H9 (cell line): ENCODE measurements at regions not wholly inside any gene's neighbourhood (a gene's known extent, or its start where the extent isn't known, plus 50 kb on each side); places are given as distances from the start of the nearest gene placed in this dataset.

ENCODE experiments used
- DNase-seq: peaks from one replicate; pipeline ENCODE4 v3.0.0-alpha.2; 2017
- H2AFZ ChIP-seq: one replicate; pipeline ENCODE4 v1.6.1; 2013; ENCODE audit warnings: mild to moderate bottlenecking, low read length, control low read depth, moderate library complexity
- H2AK5ac ChIP-seq: 2 replicates; pipeline ENCODE4 v1.6.1; 2013; ENCODE audit warnings: low read length, control low read depth, mixed read lengths; ENCODE audit not compliant: insufficient read length
- H2BK120ac ChIP-seq: one replicate; pipeline ENCODE4 v1.6.1; 2013; ENCODE audit warnings: low read depth, mild to moderate bottlenecking, low read length, control low read depth, inconsistent platforms; ENCODE audit not compliant: poor library complexity, severe bottlenecking
- H2BK12ac ChIP-seq: 2 replicates; pipeline ENCODE4 v1.6.1; 2013; ENCODE audit warnings: low read length, control low read depth, mixed read lengths, low read depth; ENCODE audit not compliant: insufficient read length
- H2BK15ac ChIP-seq: 2 replicates; pipeline ENCODE4 v1.6.1; 2013; ENCODE audit warnings: low read depth, low read length, control low read depth
- H2BK20ac ChIP-seq: one replicate; pipeline ENCODE4 v1.6.1; 2013; ENCODE audit warnings: low read depth, mild to moderate bottlenecking, low read length, control low read depth, inconsistent platforms; ENCODE audit not compliant: poor library complexity, severe bottlenecking
- H2BK5ac ChIP-seq: 2 replicates; pipeline ENCODE4 v1.6.1; 2013; ENCODE audit warnings: low read length, control low read depth, mixed read lengths; ENCODE audit not compliant: insufficient read length
- H3K14ac ChIP-seq: 2 replicates; pipeline ENCODE4 v1.6.1; 2013; ENCODE audit warnings: low read length, control low read depth; ENCODE audit not compliant: insufficient read depth
- H3K18ac ChIP-seq: 2 replicates; pipeline ENCODE4 v1.6.1; 2013; ENCODE audit warnings: low read depth, mild to moderate bottlenecking, mixed read lengths, low read length, control low read depth; ENCODE audit not compliant: insufficient read length
- H3K23ac ChIP-seq: 2 replicates; pipeline ENCODE4 v1.6.1; 2013; ENCODE audit warnings: low read length, control low read depth, mixed read lengths, low read depth; ENCODE audit not compliant: insufficient read length
- H3K23me2 ChIP-seq: 2 replicates; pipeline ENCODE4 v1.6.1; 2013; ENCODE audit warnings: low read depth, mild to moderate bottlenecking, mixed read lengths, low read length, control low read depth; ENCODE audit not compliant: insufficient read length, poor library complexity, severe bottlenecking
- H3K27ac ChIP-seq: 2 replicates; pipeline ENCODE4 v1.5.1; 2013; ENCODE audit warnings: low read length, control low read depth, mixed read lengths, low read depth; ENCODE audit not compliant: insufficient read length
- H3K27me3 ChIP-seq: 2 replicates; pipeline ENCODE4 v1.6.1; 2013; ENCODE audit warnings: low read length, control low read depth, inconsistent platforms; ENCODE audit not compliant: insufficient read depth
- H3K4ac ChIP-seq: 2 replicates; pipeline ENCODE4 v1.6.1; 2013; ENCODE audit warnings: low read depth, mild to moderate bottlenecking, control low read depth, inconsistent platforms, low read length, moderate library complexity
- H3K4me1 ChIP-seq: 2 replicates; pipeline ENCODE4 v1.6.1; 2013; ENCODE audit warnings: low read length, control low read depth, inconsistent platforms; ENCODE audit not compliant: insufficient read depth
- H3K4me2 ChIP-seq: 2 replicates; pipeline ENCODE4 v1.6.1; 2013; ENCODE audit warnings: low read length, control low read depth, mixed read lengths; ENCODE audit not compliant: insufficient read length, insufficient read depth
- H3K56ac ChIP-seq: 2 replicates; pipeline ENCODE4 v1.6.1; 2013; ENCODE audit warnings: low read depth, mild to moderate bottlenecking, mixed read lengths, low read length, control low read depth; ENCODE audit not compliant: insufficient read length
- H3K79me1 ChIP-seq: 2 replicates; pipeline ENCODE4 v1.6.1; 2013; ENCODE audit warnings: low read depth, mild to moderate bottlenecking, moderate library complexity, low read length, control low read depth, inconsistent platforms; ENCODE audit not compliant: insufficient read depth, poor library complexity, severe bottlenecking
- H3K79me2 ChIP-seq: 2 replicates; pipeline ENCODE4 v1.6.1; 2013; ENCODE audit warnings: low read length, control low read depth, inconsistent platforms; ENCODE audit not compliant: insufficient read depth
- H3K9ac ChIP-seq: 2 replicates; pipeline ENCODE4 v1.6.1; 2013; ENCODE audit warnings: low read length, control low read depth, mixed read lengths; ENCODE audit not compliant: insufficient read length; ENCODE audit errors: extremely low read depth
- H3K9me3 ChIP-seq: one replicate; pipeline ENCODE4 v1.6.1; 2013; ENCODE audit warnings: low read depth, low read length, inconsistent platforms; ENCODE audit not compliant: control insufficient read depth
- H3T11ph ChIP-seq: one replicate; pipeline ENCODE4 v1.6.1; 2013; ENCODE audit warnings: mild to moderate bottlenecking, low read length, control low read depth, inconsistent platforms
- H4K20me1 ChIP-seq: one replicate; pipeline ENCODE4 v1.6.1; 2013; ENCODE audit not compliant: control insufficient read depth, insufficient read length, insufficient read depth
- H4K5ac ChIP-seq: 2 replicates; pipeline ENCODE4 v1.6.1; 2013; ENCODE audit warnings: low read depth, mild to moderate bottlenecking, mixed read lengths, low read length, control low read depth; ENCODE audit not compliant: insufficient read length
- H4K8ac ChIP-seq: replicated peaks from 2 replicates; pipeline ENCODE4 v1.6.1; 2013; ENCODE audit warnings: low read length, control low read depth, mixed read lengths, low read depth; ENCODE audit not compliant: insufficient read length
- H4K91ac ChIP-seq: 2 replicates; pipeline ENCODE4 v1.6.1; 2013; ENCODE audit warnings: low read depth, mild to moderate bottlenecking, moderate library complexity, mixed read lengths, low read length, control low read depth; ENCODE audit not compliant: insufficient read length
- H3K27ac Mint-ChIP-seq, 3 experiments: 2 replicates in 2 of 3; 3 replicates in 1 of 3; pipeline ENCODE4 v1.8.0; 2020 to 2021; ENCODE audit warnings: mixed read lengths in 3 of 3, mild to moderate bottlenecking in 1 of 3, moderate library complexity in 1 of 3
- H3K27me3 Mint-ChIP-seq: 2 replicates; pipeline ENCODE4 v1.8.0; 2021; ENCODE audit warnings: low read depth, mild to moderate bottlenecking, moderate library complexity, mixed read lengths
- H3K36me3 Mint-ChIP-seq, 3 experiments: 2 replicates in 2 of 3; 3 replicates in 1 of 3; pipeline ENCODE4 v1.8.0; 2020 to 2021; ENCODE audit warnings: low read depth in 3 of 3, mixed read lengths in 3 of 3; ENCODE audit not compliant: insufficient read depth in 1 of 3
- H3K4me1 Mint-ChIP-seq, 2 experiments: 2 replicates each; pipeline ENCODE4 v1.8.0; 2020; ENCODE audit warnings: mixed read lengths in 2 of 2
- H3K4me3 Mint-ChIP-seq, 2 experiments: 2 replicates in 1 of 2; 3 replicates in 1 of 2; pipeline ENCODE4 v1.8.0; 2020 to 2021; ENCODE audit warnings: mild to moderate bottlenecking in 2 of 2, mixed read lengths in 2 of 2, moderate library complexity in 1 of 2
- H3K9me3 Mint-ChIP-seq, 2 experiments: 2 replicates in 1 of 2; 3 replicates in 1 of 2; pipeline ENCODE4 v1.8.0; 2020; ENCODE audit warnings: mild to moderate bottlenecking in 2 of 2, mixed read lengths in 2 of 2, moderate library complexity in 1 of 2
- CTCF ChIP-seq: fragments of 200-600 bp; sonication (generic); conservative IDR thresholded peaks from 3 replicates; pipeline ENCODE4 v1.8.0; 2021; ENCODE audit warnings: antibody characterized with exemption, mild to moderate bottlenecking
- WGBS: extraction: QIAGEN DNeasy Blood & Tissue Kit; methylation state at CpG from one replicate; pipeline ENCODE4 v1.1.7; 2013; ENCODE audit warnings: missing lambda C conversion rate, low lambda C conversion rate, mixed read lengths; ENCODE audit not compliant: insufficient read length; ENCODE audit errors: extremely low coverage; 5-methylcytosine and 5-hydroxymethylcytosine counted together

- no peak overlapping the region for H4K91ac ChIP-seq
- H3K56ac ChIP-seq, result no peak overlapping the region
- H3K4me3 Mint-ChIP-seq, result no peak overlapping the region
- H3K27ac Mint-ChIP-seq, result no peak overlapping the region
- no peak overlapping the region for H3K27ac ChIP-seq
- no peak overlapping the region for H2AK5ac ChIP-seq
- H3K27me3 Mint-ChIP-seq, result no peaks in the 10 kb centered on the region
- peaks cover 0 to 8% of the 10 kb centered on the region in 2 experiments; a peak in 3 of 4 replicates for H3K4me1 Mint-ChIP-seq
- H3K36me3 Mint-ChIP-seq, result no peaks in the 10 kb centered on the region
- no peak overlapping the region for H2BK12ac ChIP-seq
- no peak for TF ChIP-seq CTCF
- WGBS, result no CpG with 5 or more reads among the region's 5 CpGs
- no peaks in the 10 kb centered on the region for H3K9me3 Mint-ChIP-seq
- no peak overlapping the region for H3K23ac ChIP-seq
- no peak overlapping the region for H4K8ac ChIP-seq
- H3K79me2 ChIP-seq, result no peaks in the 10 kb centered on the region
- H3K14ac ChIP-seq, result no peak overlapping the region
- no peak overlapping the region for H4K5ac ChIP-seq
- H3K18ac ChIP-seq, result no peak overlapping the region
- no peak overlapping the region for H3T11ph ChIP-seq
- DNase-seq, result no peak
- H3K79me1 ChIP-seq, result no peaks in the 10 kb centered on the region
- no peaks in the 10 kb centered on the region for H3K27me3 ChIP-seq
- H2BK120ac ChIP-seq, result no peak overlapping the region
- H2BK5ac ChIP-seq, result no peak overlapping the region
- no peak overlapping the region for H3K9ac ChIP-seq
- no peaks in the 10 kb centered on the region for H3K23me2 ChIP-seq
- H3K9me3 ChIP-seq, result no peaks in the 10 kb centered on the region
- H2BK15ac ChIP-seq, result no peak overlapping the region
- H3K4ac ChIP-seq, result no peak overlapping the region
- no peaks in the 10 kb centered on the region for H4K20me1 ChIP-seq
- no peaks in the 10 kb centered on the region for H3K4me1 ChIP-seq
- no peak overlapping the region for H2BK20ac ChIP-seq
- H3K4me2 ChIP-seq, result no peak overlapping the region
- H2AFZ ChIP-seq, result no peak overlapping the region
These were observed 214.4 kb downstream of the RNF144B start for GRCh38 chr6:18601516-18602020.
